Adrenal gland (tissue), 9 donors: ENCODE measurements at regions not wholly inside any gene's neighbourhood (a gene's known extent, or its start where the extent isn't known, plus 50 kb on each side); places are given as distances from the start of the nearest gene placed in this dataset.

Source experiments
- DNase-seq, 7 donors: peaks; one replicate each; pipeline ENCODE4 v3.0.0-alpha.2; 2019 to 2020
- H3K27ac ChIP-seq, 5 donors: fragments of 200-600 bp; sonication (generic) in 4 of 5; 1 replicate in 3 of 5; 2 replicates in 2 of 5; pipeline versions ENCODE4 v1.5.1 to v1.8.0; 2016 to 2020; ENCODE audit warnings: mild to moderate bottlenecking in 1 of 5
- H3K27me3 ChIP-seq: fragments of 200-600 bp; 2 replicates; pipeline ENCODE4 v1.8.0; 2021
- H3K36me3 ChIP-seq, 2 donors: fragments of 200-600 bp; replicated peaks in 1 of 2; 1 replicate in 1 of 2; 2 replicates in 1 of 2; pipeline versions ENCODE4 v1.5.1 to v1.8.0; 2018 to 2022
- H3K4me1 ChIP-seq, 2 donors: fragments of 200-600 bp; replicated peaks in 1 of 2; 1 replicate in 1 of 2; 2 replicates in 1 of 2; pipeline versions ENCODE4 v1.5.1 to v1.8.0; 2018 to 2021
- H3K4me3 ChIP-seq, 4 donors: fragments of 200-600 bp; sonication (generic) in 3 of 4; one replicate each; pipeline ENCODE4 v1.5.1; 2016 to 2018
- H3K9me3 ChIP-seq, 3 donors: fragments of 200-600 bp; sonication (generic) in 1 of 3; replicated peaks in 1 of 3; 1 replicate in 2 of 3; 2 replicates in 1 of 3; pipeline versions ENCODE4 v1.5.1 to v1.8.0; 2016 to 2021
- CTCF ChIP-seq, 6 experiments: fragments of 450-650 bp in 4 of 6; fragments of 200-600 bp in 2 of 6; sonication (generic) in 1 of 6; IDR thresholded peaks; 1 replicate in 5 of 6; 2 replicates in 1 of 6; pipeline versions ENCODE4 v1.5.1 to v1.8.0; 2016 to 2021; ENCODE audit warnings: antibody characterized with exemption in 6 of 6, mild to moderate bottlenecking in 2 of 6, moderate library complexity in 1 of 6
- POLR2A ChIP-seq, 2 donors: fragments of 450-650 bp; IDR thresholded peaks; one replicate each; pipeline ENCODE4 v1.6.1; 2017; ENCODE audit warnings: antibody characterized with exemption in 2 of 2, mild to moderate bottlenecking in 2 of 2, moderate library complexity in 1 of 2
- WGBS, 4 donors: extraction: QIAGEN DNeasy Blood & Tissue Kit in 2 of 4; methylation state at CpG; one replicate each; pipeline versions ENCODE4 v1.1.5 to v1.1.7; 2013 to 2017; 5-methylcytosine and 5-hydroxymethylcytosine counted together
- intact Hi-C, 2 donors: fragments of 100-400 bp; cut with DNase I; formaldehyde crosslinking; loops; one replicate each; pipeline versions ENCODE4 v1.14.1 to v1.15.0; 2022 to 2023
- donor health status: healthy with polysubstance abuse.
- donor health status: Bipolar disorder and iron deficiency.
- donor health status: DM: yes; HTN: yes; CAD: no.
- donor health status: DM: no; HTN: no; CAD: no.
- donor health status: DM: no; HTN: no; CAD: no.

DNA sequence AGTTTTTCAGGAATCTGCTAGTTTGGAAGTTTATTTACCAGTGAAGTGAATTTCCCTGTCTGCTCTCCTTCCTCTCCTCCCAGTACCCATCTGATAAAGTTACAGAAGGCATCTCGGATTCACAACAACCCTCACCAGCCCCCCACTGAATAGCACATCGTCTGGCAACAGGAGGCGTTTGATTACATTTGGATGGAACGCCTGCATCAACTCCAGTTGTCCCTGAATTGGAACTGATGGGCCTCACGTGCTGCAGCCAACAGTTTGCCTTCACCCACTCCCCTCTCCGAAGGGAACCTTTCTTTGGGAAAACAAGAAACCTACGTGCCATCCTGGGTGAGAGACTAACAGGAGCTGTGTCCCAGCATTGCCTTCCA is 59.5 kb upstream of the BCL6 start:
- no peaks in the 10 kb centered on the region for H3K36me3 ChIP-seq
- H3K9me3 ChIP-seq: no peaks in the 10 kb centered on the region
- intact Hi-C loops: no loop called here
- no peaks in the 10 kb centered on the region for H3K4me1 ChIP-seq
- no peaks in the 10 kb centered on the region for H3K27me3 ChIP-seq
- TF ChIP-seq CTCF (IDR thresholded peaks at IDR 0.05) (no peak), POLR2A (IDR thresholded peaks at IDR 0.05) (no peak)
- 82 to 90% (median 83%) methylated on average over 7 of the region's 7 CpGs for WGBS, 4 donors
- H3K27ac ChIP-seq: no peak overlapping the region
- no peak for DNase-seq
- H3K4me3 ChIP-seq: no peak overlapping the region

- Histone ChIP-seq H3K9me3 (no peaks in the 10 kb centered on the region), H3K4me3 (no peak overlapping the region), H3K4me1 (no peaks in the 10 kb centered on the region), H3K27me3 (no peaks in the 10 kb centered on the region), H3K36me3 (no peaks in the 10 kb centered on the region), H3K27ac (no peak overlapping the region)
- no peak for DNase-seq
- 81 to 99% (median 93%) methylated on average over 5 of the region's 5 CpGs for WGBS, 4 donors
- intact Hi-C loops: no loop called here
- TF ChIP-seq CTCF (IDR thresholded peaks at IDR 0.05) (no peak), POLR2A (IDR thresholded peaks at IDR 0.05) (no peak)
Observed at GRCh38 chr3:187805774-187806173, 60.5 kb upstream of the BCL6 start.

DNA sequence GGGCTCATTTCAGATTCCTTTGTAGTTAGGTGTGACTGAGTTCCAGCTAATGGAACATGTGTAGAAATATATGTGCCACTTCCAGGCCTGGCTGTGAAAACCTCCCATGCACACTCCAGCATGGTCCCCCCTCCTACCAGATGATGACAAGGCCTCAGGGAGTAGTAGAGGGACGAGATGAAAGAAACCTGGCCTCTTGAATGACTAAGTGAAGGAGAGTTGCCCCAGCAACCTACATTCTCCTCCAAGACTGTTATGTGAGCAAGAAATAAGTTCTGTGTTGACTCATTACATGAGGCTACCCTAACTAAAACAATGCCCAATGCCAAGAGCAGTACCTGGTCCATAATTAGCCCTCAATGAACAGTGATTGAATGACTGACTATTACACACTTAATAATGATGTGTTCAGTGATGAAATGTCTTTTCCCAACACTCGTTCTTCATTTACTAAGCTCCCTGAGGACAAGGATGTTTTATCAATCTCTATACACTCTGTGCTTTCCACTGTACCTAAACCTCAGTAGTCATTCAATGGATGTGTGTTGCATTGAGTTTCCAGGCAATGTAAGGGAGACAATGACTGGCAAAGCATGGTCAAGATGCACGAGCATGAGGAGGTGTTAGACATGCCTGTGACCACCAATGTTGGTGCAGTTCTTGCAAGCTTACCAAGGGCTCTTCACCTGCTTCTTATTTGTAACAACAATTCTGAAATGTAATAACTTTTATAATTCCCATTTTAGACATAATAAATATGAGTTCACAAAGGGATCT is 62.0 kb upstream of the BCL6 start:
- H3K4me1 ChIP-seq: no peaks in the 10 kb centered on the region
- H3K4me3 ChIP-seq: no peak overlapping the region
- no peaks in the 10 kb centered on the region for H3K27me3 ChIP-seq
- intact Hi-C loops: no loop called here
- no peaks in the 10 kb centered on the region for H3K36me3 ChIP-seq
- H3K9me3 ChIP-seq: no peaks in the 10 kb centered on the region
- DNase-seq: no peak
- 73 to 82% (median 75%) methylated on average over 3 of the region's 3 CpGs for WGBS, 4 donors
- H3K27ac ChIP-seq: no peak overlapping the region
- TF ChIP-seq POLR2A (IDR thresholded peaks at IDR 0.05) (no peak), CTCF (IDR thresholded peaks at IDR 0.05) (no peak)

GRCh38 chr3:187808527-187808895 is 63.2 kb upstream of the BCL6 start:
- no peaks in the 10 kb centered on the region for H3K27me3 ChIP-seq
- H3K4me3 ChIP-seq: no peak overlapping the region
- H3K9me3 ChIP-seq: no peaks in the 10 kb centered on the region
- no peaks in the 10 kb centered on the region for H3K36me3 ChIP-seq
- no peak for TF ChIP-seq CTCF (IDR thresholded peaks at IDR 0.05)
- no peak for TF ChIP-seq POLR2A (IDR thresholded peaks at IDR 0.05)
- no peaks in the 10 kb centered on the region for H3K4me1 ChIP-seq
- H3K27ac ChIP-seq: no peak overlapping the region
- WGBS, 4 donors: 76 to 89% (median 82%) methylated on average over 3 of the region's 3 CpGs
- no peak for DNase-seq
- intact Hi-C loops: no loop called here
